Fibroblast of lung (primary cell): ENCODE measurements at regions not wholly inside any gene's neighbourhood (a gene's known extent, or its start where the extent isn't known, plus 50 kb on each side); places are given as distances from the start of the nearest gene placed in this dataset.

Experiments used
- DNase-seq, 2 donors: peaks; one replicate each; pipeline versions ENCODE4 v3.0.0 to v3.0.0-alpha.2; 2010; ENCODE audit warnings: low read depth in 2 of 2
- H2AFZ ChIP-seq: 2 replicates; pipeline ENCODE4 v1.5.1; 2012; ENCODE audit warnings: low read length, control low read depth, inconsistent platforms
- H3K27ac ChIP-seq: 2 replicates; pipeline ENCODE4 v1.5.1; 2011; ENCODE audit warnings: low read length, control low read depth; ENCODE audit not compliant: insufficient read depth
- H3K27me3 ChIP-seq: 2 replicates; pipeline ENCODE4 v1.5.1; 2011; ENCODE audit warnings: mild to moderate bottlenecking, low read length; ENCODE audit not compliant: control insufficient read depth, insufficient read depth
- H3K36me3 ChIP-seq: 2 replicates; pipeline ENCODE4 v1.5.1; 2011; ENCODE audit warnings: low read length; ENCODE audit not compliant: control insufficient read depth, insufficient read depth
- H3K4me1 ChIP-seq: 2 replicates; pipeline ENCODE4 v1.5.1; 2011; ENCODE audit warnings: low read length; ENCODE audit not compliant: control insufficient read depth, insufficient read depth; ENCODE audit errors: extremely low read depth
- H3K4me2 ChIP-seq: 2 replicates; pipeline ENCODE4 v1.5.1; 2011; ENCODE audit warnings: low read length, control low read depth; ENCODE audit not compliant: insufficient read depth; ENCODE audit errors: extremely low read depth
- H3K4me3 ChIP-seq, 4 experiments: fragments of 200-600 bp in 1 of 4; sonication (generic) in 1 of 4; replicated peaks in 1 of 4; 2 replicates each; pipeline ENCODE4 v1.5.1; 2011 to 2016; ENCODE audit warnings: low read length in 4 of 4, low read depth in 3 of 4, mild to moderate bottlenecking in 3 of 4, control low read depth in 2 of 4, inconsistent platforms in 1 of 4, mixed read lengths in 1 of 4; ENCODE audit not compliant: insufficient read depth in 1 of 4; ENCODE audit errors: control extremely low read depth in 1 of 4
- H3K79me2 ChIP-seq: 2 replicates; pipeline ENCODE4 v1.5.1; 2012; ENCODE audit warnings: mild to moderate bottlenecking, low read length, inconsistent platforms; ENCODE audit not compliant: control insufficient read depth, insufficient read depth
- H3K9ac ChIP-seq: 2 replicates; pipeline ENCODE4 v1.5.1; 2011; ENCODE audit warnings: mild to moderate bottlenecking, low read length, control low read depth; ENCODE audit not compliant: insufficient read depth
- H3K9me3 ChIP-seq: 2 replicates; pipeline ENCODE4 v1.5.1; 2012; ENCODE audit warnings: low read depth, low read length; ENCODE audit not compliant: control insufficient read depth, insufficient read depth
- H4K20me1 ChIP-seq: 2 replicates; pipeline ENCODE4 v1.5.1; 2011; ENCODE audit warnings: low read length; ENCODE audit not compliant: control insufficient read depth, insufficient read depth; ENCODE audit errors: extremely low read depth
- EZH2 ChIP-seq: IDR thresholded peaks from 2 replicates; pipeline ENCODE4 v1.5.1; 2012; ENCODE audit warnings: low read length, control low read depth, mild to moderate bottlenecking; ENCODE audit errors: missing control alignments
- TF ChIP-seq, protein P1 (sequence below), 2 donors: IDR thresholded peaks in 1 of 2; conservative IDR thresholded peaks in 1 of 2; 1 replicate in 1 of 2; 2 replicates in 1 of 2; pipeline ENCODE4 v1.5.1; 2011 to 2012; ENCODE audit warnings: low read length in 2 of 2, control low read depth in 1 of 2, inconsistent platforms in 1 of 2, low read depth in 1 of 2, mild to moderate bottlenecking in 1 of 2

DNA sequence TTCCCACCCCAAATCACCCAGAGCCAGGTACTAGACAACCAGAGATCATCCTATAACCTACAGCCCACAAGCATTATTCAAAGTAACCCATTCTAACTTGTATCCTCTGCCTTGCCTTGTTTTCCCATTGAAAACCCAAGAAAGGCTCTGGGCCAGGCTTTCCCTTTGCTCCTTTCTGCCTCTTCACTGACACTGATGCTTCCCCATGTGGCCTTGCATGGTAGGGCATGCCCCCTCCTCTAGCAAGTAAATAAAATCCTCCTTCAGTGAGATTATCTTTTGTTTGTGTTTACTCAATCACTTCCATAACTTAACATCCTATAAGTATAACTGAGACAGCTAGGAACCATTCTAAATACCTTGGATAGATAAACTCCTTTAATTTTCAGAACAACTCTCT, 65.6 kb upstream of the FAR1 start:
- Histone ChIP-seq H2AFZ (no peak overlapping the region), H4K20me1 (no peaks in the 10 kb centered on the region), H3K9ac (no peak overlapping the region), H3K9me3 (no peaks in the 10 kb centered on the region), H3K79me2 (no peaks in the 10 kb centered on the region), H3K27me3 (no peaks in the 10 kb centered on the region), H3K4me3 (no peak overlapping the region), H3K4me1 (no peaks in the 10 kb centered on the region), H3K27ac (no peak overlapping the region), H3K4me2 (no peak overlapping the region), H3K36me3 (no peaks in the 10 kb centered on the region)
- TF ChIP-seq EZH2: no peak
- TF ChIP-seq, protein P1, sequence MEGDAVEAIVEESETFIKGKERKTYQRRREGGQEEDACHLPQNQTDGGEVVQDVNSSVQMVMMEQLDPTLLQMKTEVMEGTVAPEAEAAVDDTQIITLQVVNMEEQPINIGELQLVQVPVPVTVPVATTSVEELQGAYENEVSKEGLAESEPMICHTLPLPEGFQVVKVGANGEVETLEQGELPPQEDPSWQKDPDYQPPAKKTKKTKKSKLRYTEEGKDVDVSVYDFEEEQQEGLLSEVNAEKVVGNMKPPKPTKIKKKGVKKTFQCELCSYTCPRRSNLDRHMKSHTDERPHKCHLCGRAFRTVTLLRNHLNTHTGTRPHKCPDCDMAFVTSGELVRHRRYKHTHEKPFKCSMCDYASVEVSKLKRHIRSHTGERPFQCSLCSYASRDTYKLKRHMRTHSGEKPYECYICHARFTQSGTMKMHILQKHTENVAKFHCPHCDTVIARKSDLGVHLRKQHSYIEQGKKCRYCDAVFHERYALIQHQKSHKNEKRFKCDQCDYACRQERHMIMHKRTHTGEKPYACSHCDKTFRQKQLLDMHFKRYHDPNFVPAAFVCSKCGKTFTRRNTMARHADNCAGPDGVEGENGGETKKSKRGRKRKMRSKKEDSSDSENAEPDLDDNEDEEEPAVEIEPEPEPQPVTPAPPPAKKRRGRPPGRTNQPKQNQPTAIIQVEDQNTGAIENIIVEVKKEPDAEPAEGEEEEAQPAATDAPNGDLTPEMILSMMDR (conservative IDR thresholded peaks at IDR 0.05 in 1 of 2, IDR thresholded peaks at IDR 0.05 in 1 of 2; ENCODE audit: low read depth in 1 of 2, low read length in 2 of 2): no peak
- DNase-seq: no peak

DNA sequence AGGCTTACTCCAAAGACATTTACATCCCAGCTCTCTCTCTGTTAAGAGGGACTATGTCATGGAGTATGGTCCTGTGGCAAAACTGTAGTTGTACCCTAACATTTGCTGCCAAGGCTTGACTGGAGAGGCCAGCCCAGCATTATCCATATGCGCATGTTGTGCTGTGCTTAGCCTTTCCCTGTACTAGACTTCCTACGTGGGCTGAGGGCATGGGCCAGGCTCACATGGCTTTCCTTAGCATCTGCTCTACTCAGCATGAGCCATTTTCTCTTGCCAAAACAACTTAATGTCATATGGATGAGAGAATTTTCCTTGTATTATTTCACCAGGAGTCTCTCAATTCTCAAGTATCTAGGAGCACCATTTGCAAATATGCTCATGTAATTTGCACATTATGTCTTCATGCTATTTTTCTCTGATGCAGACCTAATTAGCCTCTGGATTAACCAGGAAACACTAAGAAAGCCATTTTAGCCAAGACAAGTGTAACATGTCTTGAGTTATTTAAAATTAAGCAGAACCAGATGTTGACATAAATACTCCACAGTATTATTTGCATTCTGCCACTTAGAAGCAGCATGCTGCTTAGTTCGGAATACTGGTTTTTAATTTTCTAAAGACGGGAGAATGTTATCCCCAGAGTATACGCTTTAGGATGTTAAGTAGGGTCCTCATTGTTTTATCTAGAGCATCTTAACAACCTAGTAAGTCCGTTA, 71.7 kb upstream of the FAR1 start:
- Histone ChIP-seq H3K4me3 (no peak overlapping the region), H3K4me2 (no peak overlapping the region), H4K20me1 (no peaks in the 10 kb centered on the region), H2AFZ (no peak overlapping the region), H3K36me3 (no peaks in the 10 kb centered on the region), H3K9ac (no peak overlapping the region), H3K9me3 (no peaks in the 10 kb centered on the region), H3K4me1 (no peaks in the 10 kb centered on the region), H3K27me3 (no peaks in the 10 kb centered on the region), H3K79me2 (no peaks in the 10 kb centered on the region), H3K27ac (no peak overlapping the region)
- TF ChIP-seq, protein P1 (conservative IDR thresholded peaks at IDR 0.05 in 1 of 2, IDR thresholded peaks at IDR 0.05 in 1 of 2; ENCODE audit: low read depth in 1 of 2, low read length in 2 of 2): no peak
- no peak for TF ChIP-seq EZH2
- no peak for DNase-seq

DNA sequence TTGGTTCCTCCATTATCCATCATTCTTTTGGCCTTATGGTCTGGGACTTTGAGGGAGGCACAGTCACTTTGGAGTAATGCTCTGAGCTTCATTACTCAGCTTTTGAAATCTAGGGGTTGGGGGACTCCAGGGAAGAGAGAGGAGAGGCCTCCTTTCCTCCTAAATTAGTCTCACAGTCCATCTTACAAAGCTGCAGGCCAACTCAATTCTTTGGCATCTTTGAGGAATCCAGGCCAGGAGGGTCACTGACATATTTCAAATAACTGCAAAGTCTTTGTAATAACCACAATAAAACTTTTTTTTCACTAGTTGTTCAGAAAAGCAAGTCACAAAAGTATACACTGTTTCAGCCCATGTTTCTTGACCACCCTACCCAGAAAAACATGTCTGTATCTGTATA, 73.3 kb upstream of the FAR1 start:
- TF ChIP-seq EZH2: no peak
- TF ChIP-seq, protein P1 (conservative IDR thresholded peaks at IDR 0.05 in 1 of 2, IDR thresholded peaks at IDR 0.05 in 1 of 2; ENCODE audit: low read depth in 1 of 2, low read length in 2 of 2): no peak
- peak in 1 of 2 donors; percentile 71 for DNase-seq
- Histone ChIP-seq H3K9me3 (no peaks in the 10 kb centered on the region), H3K36me3 (no peaks in the 10 kb centered on the region), H3K27ac (no peak overlapping the region), H2AFZ (no peak overlapping the region), H3K9ac (no peak overlapping the region), H4K20me1 (no peaks in the 10 kb centered on the region), H3K79me2 (no peaks in the 10 kb centered on the region), H3K4me1 (no peaks in the 10 kb centered on the region), H3K27me3 (no peaks in the 10 kb centered on the region), H3K4me2 (no peak overlapping the region), H3K4me3 (no peak overlapping the region)
